HL-60 (cell line): ENCODE measurements at regions not wholly inside any gene's neighbourhood (a gene's known extent, or its start where the extent isn't known, plus 50 kb on each side); places are given as distances from the start of the nearest gene placed in this dataset.

Experiments used
- DNase-seq, 2 experiments: peaks; one replicate each; pipeline ENCODE4 v3.0.0-alpha.2; 2010 to 2020; ENCODE audit warnings: low read depth in 1 of 2, low spot score in 1 of 2
- H3K27ac ChIP-seq: fragments of 250-450 bp; sonication (Bioruptor Pico); replicated peaks from 2 replicates; pipeline ENCODE4 v1.5.1; 2020; ENCODE audit warnings: mild to moderate bottlenecking, moderate library complexity
- H3K27me3 ChIP-seq: fragments of 250-450 bp; sonication (Bioruptor Pico); 2 replicates; pipeline ENCODE4 v1.5.1; 2021; ENCODE audit warnings: mild to moderate bottlenecking, moderate library complexity; ENCODE audit not compliant: insufficient read depth, poor library complexity, severe bottlenecking
- H3K4me3 ChIP-seq: replicated peaks from 2 replicates; pipeline ENCODE4 v1.5.1; 2011; ENCODE audit warnings: mild to moderate bottlenecking, control low read depth, low read length; ENCODE audit not compliant: insufficient read depth
- GABPA ChIP-seq: IDR thresholded peaks from 2 replicates; pipeline ENCODE4 v1.6.1; 2012; ENCODE audit warnings: low read depth
- POLR2AphosphoS5 ChIP-seq: IDR thresholded peaks from 2 replicates; pipeline ENCODE4 v1.6.1; 2012; ENCODE audit warnings: low read depth
- SPI1 ChIP-seq: IDR thresholded peaks from 2 replicates; pipeline ENCODE4 v1.6.1; 2012; ENCODE audit warnings: low read depth, mild to moderate bottlenecking, borderline replicate concordance
- TF ChIP-seq, protein P1 (sequence below): IDR thresholded peaks from one replicate; pipeline ENCODE4 v1.5.1; 2011; ENCODE audit warnings: low read length, control low read depth, inconsistent platforms; ENCODE audit not compliant: insufficient read depth
- TF ChIP-seq, protein P2 (sequence below): IDR thresholded peaks from 2 replicates; pipeline ENCODE4 v1.6.1; 2012; ENCODE audit warnings: low read depth; ENCODE audit not compliant: insufficient replicate concordance

DNA sequence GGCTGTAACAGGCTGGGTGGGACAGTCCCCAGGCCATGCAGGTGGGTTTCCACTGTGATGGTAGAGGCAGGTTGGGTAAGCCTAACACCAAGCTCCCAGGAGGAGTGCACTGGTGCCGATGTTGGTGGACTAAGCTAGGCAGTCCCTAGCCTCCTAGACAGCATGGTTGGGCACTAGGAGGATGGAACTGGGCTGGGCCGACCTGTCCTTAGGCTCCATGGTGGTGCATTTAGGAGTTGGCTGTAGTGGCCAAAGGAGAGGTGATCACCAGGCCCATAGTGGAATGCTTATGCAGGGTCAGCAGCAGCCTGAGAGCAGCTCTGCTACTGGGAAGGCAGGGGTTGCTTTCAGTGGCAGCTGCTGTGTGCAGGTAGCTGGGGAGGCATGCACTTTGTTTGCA, 247.7 kb upstream of the CNTNAP2 start:
- TF ChIP-seq GABPA (no peak), SPI1 (no peak), POLR2AphosphoS5 (no peak)
- TF ChIP-seq, protein P1, sequence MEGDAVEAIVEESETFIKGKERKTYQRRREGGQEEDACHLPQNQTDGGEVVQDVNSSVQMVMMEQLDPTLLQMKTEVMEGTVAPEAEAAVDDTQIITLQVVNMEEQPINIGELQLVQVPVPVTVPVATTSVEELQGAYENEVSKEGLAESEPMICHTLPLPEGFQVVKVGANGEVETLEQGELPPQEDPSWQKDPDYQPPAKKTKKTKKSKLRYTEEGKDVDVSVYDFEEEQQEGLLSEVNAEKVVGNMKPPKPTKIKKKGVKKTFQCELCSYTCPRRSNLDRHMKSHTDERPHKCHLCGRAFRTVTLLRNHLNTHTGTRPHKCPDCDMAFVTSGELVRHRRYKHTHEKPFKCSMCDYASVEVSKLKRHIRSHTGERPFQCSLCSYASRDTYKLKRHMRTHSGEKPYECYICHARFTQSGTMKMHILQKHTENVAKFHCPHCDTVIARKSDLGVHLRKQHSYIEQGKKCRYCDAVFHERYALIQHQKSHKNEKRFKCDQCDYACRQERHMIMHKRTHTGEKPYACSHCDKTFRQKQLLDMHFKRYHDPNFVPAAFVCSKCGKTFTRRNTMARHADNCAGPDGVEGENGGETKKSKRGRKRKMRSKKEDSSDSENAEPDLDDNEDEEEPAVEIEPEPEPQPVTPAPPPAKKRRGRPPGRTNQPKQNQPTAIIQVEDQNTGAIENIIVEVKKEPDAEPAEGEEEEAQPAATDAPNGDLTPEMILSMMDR = no peak
- TF ChIP-seq, protein P2, sequence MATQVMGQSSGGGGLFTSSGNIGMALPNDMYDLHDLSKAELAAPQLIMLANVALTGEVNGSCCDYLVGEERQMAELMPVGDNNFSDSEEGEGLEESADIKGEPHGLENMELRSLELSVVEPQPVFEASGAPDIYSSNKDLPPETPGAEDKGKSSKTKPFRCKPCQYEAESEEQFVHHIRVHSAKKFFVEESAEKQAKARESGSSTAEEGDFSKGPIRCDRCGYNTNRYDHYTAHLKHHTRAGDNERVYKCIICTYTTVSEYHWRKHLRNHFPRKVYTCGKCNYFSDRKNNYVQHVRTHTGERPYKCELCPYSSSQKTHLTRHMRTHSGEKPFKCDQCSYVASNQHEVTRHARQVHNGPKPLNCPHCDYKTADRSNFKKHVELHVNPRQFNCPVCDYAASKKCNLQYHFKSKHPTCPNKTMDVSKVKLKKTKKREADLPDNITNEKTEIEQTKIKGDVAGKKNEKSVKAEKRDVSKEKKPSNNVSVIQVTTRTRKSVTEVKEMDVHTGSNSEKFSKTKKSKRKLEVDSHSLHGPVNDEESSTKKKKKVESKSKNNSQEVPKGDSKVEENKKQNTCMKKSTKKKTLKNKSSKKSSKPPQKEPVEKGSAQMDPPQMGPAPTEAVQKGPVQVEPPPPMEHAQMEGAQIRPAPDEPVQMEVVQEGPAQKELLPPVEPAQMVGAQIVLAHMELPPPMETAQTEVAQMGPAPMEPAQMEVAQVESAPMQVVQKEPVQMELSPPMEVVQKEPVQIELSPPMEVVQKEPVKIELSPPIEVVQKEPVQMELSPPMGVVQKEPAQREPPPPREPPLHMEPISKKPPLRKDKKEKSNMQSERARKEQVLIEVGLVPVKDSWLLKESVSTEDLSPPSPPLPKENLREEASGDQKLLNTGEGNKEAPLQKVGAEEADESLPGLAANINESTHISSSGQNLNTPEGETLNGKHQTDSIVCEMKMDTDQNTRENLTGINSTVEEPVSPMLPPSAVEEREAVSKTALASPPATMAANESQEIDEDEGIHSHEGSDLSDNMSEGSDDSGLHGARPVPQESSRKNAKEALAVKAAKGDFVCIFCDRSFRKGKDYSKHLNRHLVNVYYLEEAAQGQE = no peak
- no peak for DNase-seq

DNA sequence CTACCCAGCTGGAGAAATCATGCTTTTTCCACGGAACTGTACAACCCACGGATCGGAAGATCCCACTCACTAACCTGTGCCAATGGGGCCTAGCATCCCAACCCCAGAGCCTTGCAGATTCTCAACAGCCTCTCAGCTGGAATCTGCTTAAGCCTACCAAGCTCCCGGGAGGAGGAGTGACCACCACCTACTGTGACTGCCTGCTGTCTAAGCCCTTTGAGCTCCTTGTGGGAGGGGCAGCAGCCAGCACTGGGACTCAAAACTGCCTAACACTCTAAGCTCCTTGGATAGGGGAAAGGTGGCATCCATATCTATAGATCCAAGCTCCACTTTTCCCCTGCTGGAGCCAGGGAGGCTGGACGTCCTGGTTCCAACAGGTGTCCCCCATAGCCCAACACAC, 254.4 kb upstream of the CNTNAP2 start:
- H3K27ac ChIP-seq = no peak overlapping the region
- TF ChIP-seq, protein P2 = no peak
- no peak for TF ChIP-seq GABPA
- no peak for DNase-seq
- H3K4me3 ChIP-seq = no peak overlapping the region
- no peaks in the 10 kb centered on the region for H3K27me3 ChIP-seq

More for the DNA sequence above, 247.7 kb upstream of the CNTNAP2 start:
- Histone ChIP-seq H3K27ac (no peak overlapping the region), H3K27me3 (no peaks in the 10 kb centered on the region), H3K4me3 (no peak overlapping the region)

DNA sequence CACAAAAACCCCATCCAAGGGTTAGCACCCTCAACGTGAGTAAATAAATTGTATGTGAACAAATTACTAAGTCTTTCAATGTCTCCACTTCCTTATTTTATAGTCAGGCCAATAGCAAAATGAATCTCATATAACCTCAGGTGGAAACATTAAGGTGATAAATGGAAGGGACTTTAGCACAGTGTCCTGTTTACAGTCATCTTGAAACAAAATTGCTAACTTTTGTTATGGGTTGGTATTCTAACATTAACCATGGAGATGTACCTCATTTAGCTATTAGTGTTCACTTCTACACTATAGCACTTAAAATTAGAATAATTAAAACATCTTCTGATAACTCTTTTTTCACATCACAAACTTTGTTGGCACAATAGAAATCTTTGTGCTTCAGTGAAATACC, 255.8 kb upstream of the CNTNAP2 start:
- no peak for DNase-seq
- no peak overlapping the region for H3K4me3 ChIP-seq
- H3K27ac ChIP-seq = no peak overlapping the region
- TF ChIP-seq, protein P2 = no peak
- no peak for TF ChIP-seq GABPA
- no peak for TF ChIP-seq SPI1
- H3K27me3 ChIP-seq = no peaks in the 10 kb centered on the region

DNA sequence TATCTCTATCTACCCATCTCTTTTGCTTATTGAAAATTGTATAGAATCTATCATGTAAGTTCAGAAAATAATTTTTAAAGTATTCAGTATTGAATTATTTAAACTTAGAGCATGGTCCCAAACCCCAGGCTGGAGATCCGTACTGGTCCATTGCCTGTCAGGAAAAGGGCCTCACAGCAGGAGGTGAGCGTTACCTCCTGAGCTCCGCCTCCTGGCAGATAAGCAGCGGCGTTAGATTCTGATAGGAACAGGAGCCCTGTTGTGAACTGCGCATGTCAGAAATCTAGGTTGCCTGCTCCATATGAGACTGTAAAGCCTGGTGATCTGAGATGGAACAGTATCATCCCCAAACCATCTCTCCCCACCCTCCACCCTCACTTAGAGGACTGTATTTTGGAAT, 266.0 kb upstream of the CNTNAP2 start:
- no peak overlapping the region for H3K27ac ChIP-seq
- TF ChIP-seq, protein P1 = no peak
- TF ChIP-seq, protein P2 = no peak
- no peak for TF ChIP-seq POLR2AphosphoS5
- no peak overlapping the region for H3K4me3 ChIP-seq
- H3K27me3 ChIP-seq = no peaks in the 10 kb centered on the region
- no peak for DNase-seq
